ENCODE measurements at regions not wholly inside any gene's neighbourhood (a gene's known extent, or its start where the extent isn't known, plus 50 kb on each side); places are given as distances from the start of the nearest gene placed in this dataset.

- no peak for TF ChIP-seq CTCF (IDR thresholded peaks at IDR 0.05; ENCODE audit: borderline replicate concordance, insufficient read depth, low read depth, low read length)
- H3K4me3 ChIP-seq (ENCODE audit: low read depth, low read length), result no peak overlapping the region
Measured at GRCh38 chr3:105233010-105233409, 133.7 kb upstream of the ALCAM start.

GRCh38 chr3:105235221-105235620 lies 131.5 kb upstream of the ALCAM start:
- TF ChIP-seq CTCF (IDR thresholded peaks at IDR 0.05; ENCODE audit: borderline replicate concordance, insufficient read depth, low read depth, low read length), result no peak
- H3K4me3 ChIP-seq (ENCODE audit: low read depth, low read length), result no peak overlapping the region

- H3K4me3 ChIP-seq (ENCODE audit: low read depth, low read length), result no peak overlapping the region
- no peak for TF ChIP-seq CTCF (IDR thresholded peaks at IDR 0.05; ENCODE audit: borderline replicate concordance, insufficient read depth, low read depth, low read length)
Measured at GRCh38 chr3:105235785-105236184, 130.9 kb upstream of the ALCAM start.

GRCh38 chr3:105238367-105238766 lies 128.3 kb upstream of the ALCAM start:
- no peak for TF ChIP-seq CTCF (IDR thresholded peaks at IDR 0.05; ENCODE audit: borderline replicate concordance, insufficient read depth, low read depth, low read length)

GRCh38 chr3:105243076-105243475 lies 123.6 kb upstream of the ALCAM start:
- no peak overlapping the region for H3K4me3 ChIP-seq (ENCODE audit: low read depth, low read length)
- no peak for TF ChIP-seq CTCF (IDR thresholded peaks at IDR 0.05; ENCODE audit: borderline replicate concordance, insufficient read depth, low read depth, low read length)

More at GRCh38 chr3:105238367-105238766, 128.3 kb upstream of the ALCAM start:
- H3K4me3 ChIP-seq (ENCODE audit: low read depth, low read length), result no peak overlapping the region

GRCh38 chr3:105246536-105246935 lies 120.2 kb upstream of the ALCAM start:
- no peak for TF ChIP-seq CTCF (IDR thresholded peaks at IDR 0.05; ENCODE audit: borderline replicate concordance, insufficient read depth, low read depth, low read length)
- H3K4me3 ChIP-seq (ENCODE audit: low read depth, low read length), result no peak overlapping the region

GRCh38 chr3:105253225-105253624 lies 113.5 kb upstream of the ALCAM start:
- no peak overlapping the region for H3K4me3 ChIP-seq (ENCODE audit: low read depth, low read length)

More at GRCh38 chr3:105253225-105253624, 113.5 kb upstream of the ALCAM start:
- TF ChIP-seq CTCF (IDR thresholded peaks at IDR 0.05; ENCODE audit: borderline replicate concordance, insufficient read depth, low read depth, low read length), result no peak
